Transverse colon (tissue), 4 donors: ENCODE measurements at regions not wholly inside any gene's neighbourhood (a gene's known extent, or its start where the extent isn't known, plus 50 kb on each side); places are given as distances from the start of the nearest gene placed in this dataset.

Experiments used
- POLR2A ChIP-seq: fragments of 450-650 bp; IDR thresholded peaks from one replicate; pipeline ENCODE4 v1.6.1; 2016; ENCODE audit warnings: antibody characterized with exemption, mild to moderate bottlenecking, moderate library complexity
- POLR2AphosphoS5 ChIP-seq, 3 donors: sonication (generic); formaldehyde crosslinking; IDR thresholded peaks; one replicate each; pipeline ENCODE4 v1.6.1; 2016; ENCODE audit warnings: antibody characterized with exemption in 3 of 3
- TF ChIP-seq, protein P1 (sequence below), 5 experiments: fragments of 200-600 bp in 3 of 5; fragments of 450-650 bp in 2 of 5; sonication (generic) in 3 of 5; IDR thresholded peaks; 1 replicate in 2 of 5; 2 replicates in 3 of 5; pipeline ENCODE4 v1.5.1; 2016 to 2017; ENCODE audit warnings: antibody characterized with exemption in 5 of 5, inconsistent platforms in 3 of 5, mild to moderate bottlenecking in 2 of 5, moderate library complexity in 1 of 5

GRCh38 chr14:53495846-53496343 lies 342.8 kb upstream of the DDHD1 start:
- TF ChIP-seq POLR2A, result no peak
- no peak for TF ChIP-seq POLR2AphosphoS5 (IDR thresholded peaks at IDR 0.05)
- TF ChIP-seq, protein P1, sequence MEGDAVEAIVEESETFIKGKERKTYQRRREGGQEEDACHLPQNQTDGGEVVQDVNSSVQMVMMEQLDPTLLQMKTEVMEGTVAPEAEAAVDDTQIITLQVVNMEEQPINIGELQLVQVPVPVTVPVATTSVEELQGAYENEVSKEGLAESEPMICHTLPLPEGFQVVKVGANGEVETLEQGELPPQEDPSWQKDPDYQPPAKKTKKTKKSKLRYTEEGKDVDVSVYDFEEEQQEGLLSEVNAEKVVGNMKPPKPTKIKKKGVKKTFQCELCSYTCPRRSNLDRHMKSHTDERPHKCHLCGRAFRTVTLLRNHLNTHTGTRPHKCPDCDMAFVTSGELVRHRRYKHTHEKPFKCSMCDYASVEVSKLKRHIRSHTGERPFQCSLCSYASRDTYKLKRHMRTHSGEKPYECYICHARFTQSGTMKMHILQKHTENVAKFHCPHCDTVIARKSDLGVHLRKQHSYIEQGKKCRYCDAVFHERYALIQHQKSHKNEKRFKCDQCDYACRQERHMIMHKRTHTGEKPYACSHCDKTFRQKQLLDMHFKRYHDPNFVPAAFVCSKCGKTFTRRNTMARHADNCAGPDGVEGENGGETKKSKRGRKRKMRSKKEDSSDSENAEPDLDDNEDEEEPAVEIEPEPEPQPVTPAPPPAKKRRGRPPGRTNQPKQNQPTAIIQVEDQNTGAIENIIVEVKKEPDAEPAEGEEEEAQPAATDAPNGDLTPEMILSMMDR (IDR thresholded peaks at IDR 0.05), result no peak
